Stimulated activated CD4-positive, alpha-beta T cell treated with anti-CD3 and anti-CD28 coated beads, Interleukin-4, amount 100 ng/mL, for 4 hours (primary cell): ENCODE measurements at regions not wholly inside any gene's neighbourhood (a gene's known extent, or its start where the extent isn't known, plus 50 kb on each side); places are given as distances from the start of the nearest gene placed in this dataset.

Experiments
- DNase-seq, 2 experiments: peaks; one replicate each; pipeline ENCODE4 v3.0.0-alpha.2; 2020

DNA sequence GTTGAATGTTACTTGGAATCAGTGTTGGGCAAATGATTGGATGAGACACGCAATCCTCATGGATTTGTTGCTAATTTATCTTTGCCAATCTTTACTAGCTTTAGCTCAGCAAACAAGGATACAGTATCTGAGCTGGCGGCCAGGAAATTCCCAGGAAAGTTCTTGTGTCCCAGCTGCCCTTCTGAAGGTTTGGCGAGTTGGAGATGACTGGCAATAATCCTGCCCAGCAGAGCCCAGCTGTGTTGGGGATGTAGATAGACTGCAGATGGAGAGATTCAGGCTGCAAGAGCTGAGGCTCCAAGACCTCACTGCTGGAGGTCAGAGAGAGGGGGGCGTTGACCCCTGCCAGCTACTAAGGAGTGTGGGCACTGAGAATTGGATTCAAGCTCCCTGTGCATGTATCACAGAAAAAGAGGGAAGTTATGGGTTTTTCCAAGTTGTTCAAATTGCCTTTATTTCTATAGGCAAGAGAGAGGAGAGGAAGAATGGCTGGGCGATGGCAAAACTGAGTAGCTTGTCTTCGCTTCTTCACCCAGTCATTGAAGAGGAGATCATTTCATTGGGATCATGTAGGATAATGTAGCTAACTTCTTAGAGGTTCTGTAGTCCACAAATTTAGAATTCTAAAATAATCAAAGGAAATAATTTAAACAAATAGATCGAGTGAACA is 506.8 kb upstream of the LRATD1 start:
- no peak for DNase-seq

DNA sequence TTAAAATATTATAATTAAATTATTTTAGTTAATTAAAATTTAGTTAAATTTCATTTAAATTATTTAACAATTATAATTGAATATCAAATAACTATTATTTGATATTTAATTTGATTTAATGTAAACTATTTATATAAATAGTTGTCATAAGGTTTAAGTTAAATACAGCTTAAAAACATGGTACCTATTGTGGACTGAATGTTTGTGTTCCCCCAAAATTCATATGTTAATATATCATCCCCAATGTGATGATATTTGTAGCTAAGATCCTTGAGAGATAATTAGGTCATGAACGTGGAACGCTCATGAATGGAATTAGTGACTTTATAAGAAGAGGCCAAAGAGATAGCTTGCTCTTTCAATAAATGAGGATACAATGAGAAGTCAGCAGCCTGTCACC is 505.7 kb upstream of the LRATD1 start:
- no peak for DNase-seq

DNA sequence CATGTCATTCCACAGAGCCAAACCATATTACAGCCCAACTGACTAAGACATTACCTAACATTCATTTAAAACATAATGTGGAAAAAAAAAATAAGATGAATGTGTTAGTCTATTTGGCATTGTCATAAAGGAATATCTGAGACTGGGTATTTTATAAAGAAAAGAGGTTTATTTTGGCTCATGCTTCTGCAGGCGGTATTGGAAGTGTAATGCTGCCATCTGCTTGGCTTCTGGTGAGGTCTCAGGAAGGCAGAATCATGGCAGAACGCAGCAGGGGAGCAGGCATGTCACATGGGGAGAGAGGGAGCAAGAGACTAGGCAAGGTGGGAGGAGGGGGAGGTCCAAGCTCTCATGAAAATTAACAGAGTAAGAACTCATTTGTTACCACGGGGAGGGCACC is 504.8 kb upstream of the LRATD1 start:
- no peak for DNase-seq

DNA sequence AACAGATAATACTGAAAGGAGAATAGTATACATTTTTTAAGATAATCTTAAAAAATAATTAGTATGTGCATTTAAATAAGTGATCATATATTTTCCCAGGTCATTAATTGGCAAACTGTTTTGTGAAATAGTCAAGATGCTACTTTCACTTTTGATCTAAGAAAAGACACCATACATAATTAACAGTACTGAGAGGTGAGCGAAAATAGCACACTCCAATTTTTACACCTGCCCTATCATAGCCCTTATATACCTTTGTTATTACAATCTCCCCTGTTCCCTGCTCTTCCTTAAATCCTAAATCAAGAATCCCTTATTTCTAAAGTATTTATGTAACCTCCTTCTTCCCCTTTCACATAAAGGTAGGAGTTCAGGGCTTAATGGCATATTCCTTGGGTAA is 500.1 kb upstream of the LRATD1 start:
- no peak for DNase-seq

DNA sequence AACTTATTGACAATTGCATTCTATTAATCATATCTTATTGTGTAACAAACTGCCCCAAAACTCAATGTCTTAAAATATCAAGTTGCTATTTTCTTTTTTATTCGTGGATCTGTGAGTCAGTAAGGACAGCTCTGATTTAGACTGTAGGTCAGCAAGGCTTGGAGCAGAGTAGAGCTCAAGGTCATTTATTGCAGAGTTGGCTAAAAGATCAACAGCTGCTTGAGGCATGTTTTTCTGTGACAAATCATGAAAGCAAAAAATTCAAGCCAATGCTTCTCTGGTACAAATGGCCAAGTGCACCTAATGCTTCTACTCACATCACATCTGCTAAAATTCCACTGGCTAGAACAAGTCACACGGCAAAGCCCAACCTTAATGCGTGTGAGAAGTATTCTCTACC is 497.7 kb upstream of the LRATD1 start:
- no peak for DNase-seq

DNA sequence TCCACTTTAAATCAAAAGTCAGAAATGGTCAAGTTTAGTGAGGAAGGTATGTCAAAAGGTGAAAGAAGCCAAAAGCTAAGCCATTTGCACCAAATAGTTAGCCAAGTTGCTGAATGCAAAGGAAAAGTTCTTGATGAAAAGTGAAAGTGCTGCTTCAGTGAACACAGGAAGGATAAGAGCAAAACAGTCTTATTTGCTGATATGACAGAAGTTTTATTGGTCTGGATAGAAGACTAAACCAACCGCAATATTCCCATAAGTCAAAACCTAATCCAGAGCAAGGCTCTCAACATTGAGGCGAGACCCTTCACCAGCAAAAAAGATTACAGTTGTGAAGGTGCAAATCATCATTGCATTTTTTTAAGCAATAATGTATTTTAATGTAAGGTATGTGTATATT is 496.5 kb upstream of the LRATD1 start:
- no peak for DNase-seq

DNA sequence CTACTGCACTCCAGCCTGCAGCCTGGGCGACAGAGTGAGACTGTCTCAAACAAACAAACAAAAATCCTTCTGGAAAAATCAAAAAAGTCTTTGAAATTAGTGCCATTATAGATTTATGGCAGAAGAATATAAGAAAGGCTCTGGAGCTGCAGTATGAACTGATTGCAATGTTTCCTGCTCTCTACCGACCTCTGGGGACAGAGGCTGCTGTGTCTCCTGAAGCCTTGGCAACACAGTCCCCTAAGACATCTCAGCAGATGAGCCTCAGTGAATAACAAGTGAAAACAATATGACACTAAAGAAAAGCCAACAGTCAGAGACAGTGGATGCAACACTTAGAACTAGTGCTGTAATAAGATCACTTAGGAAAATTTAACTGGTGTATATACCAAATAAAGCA is 494.9 kb upstream of the LRATD1 start:
- DNase-seq, result no peak

DNA sequence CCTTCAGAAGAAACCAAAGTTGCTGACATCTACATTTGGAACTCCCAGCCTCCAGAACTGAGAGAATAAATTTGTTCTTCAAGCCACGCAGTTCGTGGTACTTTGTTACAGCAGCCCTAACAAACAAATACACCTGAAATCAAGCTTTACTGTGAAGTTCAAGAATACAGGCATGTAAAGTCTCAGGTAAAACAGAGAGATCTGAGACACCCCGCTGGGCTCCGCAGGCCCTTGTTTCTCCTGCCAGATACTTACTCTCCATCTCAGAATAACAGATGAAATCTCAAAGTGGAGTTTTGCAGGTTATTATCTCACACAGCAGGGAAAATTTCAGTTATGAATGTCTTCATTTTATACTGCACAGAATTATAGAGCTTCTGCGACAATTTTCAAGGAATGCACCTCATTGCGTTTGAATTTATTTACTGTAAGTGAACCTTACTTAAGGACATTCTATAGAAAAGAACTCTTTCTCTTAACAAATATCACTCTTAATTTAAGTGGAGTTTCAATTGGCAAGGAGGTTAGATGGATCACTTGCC is 492.4 kb upstream of the LRATD1 start:
- no peak for DNase-seq

DNA sequence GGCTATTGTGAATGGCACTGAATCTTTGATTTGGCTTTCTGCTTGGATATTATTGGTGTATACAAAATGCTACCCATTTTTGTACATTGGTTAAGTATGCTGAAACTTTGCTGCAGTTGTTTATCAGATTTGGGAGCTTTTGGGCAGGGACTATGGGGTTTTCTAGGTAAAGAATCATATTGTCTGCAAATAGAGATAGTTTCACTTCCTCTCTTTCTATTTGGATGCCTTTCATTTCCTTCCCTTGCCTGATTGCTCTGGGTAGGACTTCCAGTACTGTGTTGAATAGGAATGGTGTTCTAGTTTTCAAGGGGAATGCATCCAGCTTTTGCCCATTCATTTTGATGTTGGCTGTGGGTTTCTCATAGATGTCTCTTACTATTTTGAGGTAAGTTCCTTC is 489.1 kb upstream of the LRATD1 start:
- no peak for DNase-seq

DNA sequence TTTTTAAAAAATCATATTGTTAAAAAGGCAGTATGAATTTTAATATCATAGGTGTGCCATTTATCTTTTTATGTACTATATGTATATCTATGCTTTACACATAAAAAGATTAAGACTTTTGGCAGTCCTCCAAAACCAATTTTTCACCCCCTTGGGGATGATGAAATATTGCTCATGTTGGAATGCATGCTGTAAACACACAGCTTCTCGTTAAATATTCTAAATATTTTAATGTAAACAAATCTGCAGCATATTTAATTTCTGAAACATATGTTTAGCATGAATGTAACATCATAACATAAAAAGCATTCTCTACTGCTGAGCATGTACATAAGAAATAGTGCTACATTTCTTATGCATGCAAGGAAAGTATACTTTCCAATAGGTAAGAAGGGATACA is 484.3 kb upstream of the LRATD1 start:
- DNase-seq, result no peak

DNA sequence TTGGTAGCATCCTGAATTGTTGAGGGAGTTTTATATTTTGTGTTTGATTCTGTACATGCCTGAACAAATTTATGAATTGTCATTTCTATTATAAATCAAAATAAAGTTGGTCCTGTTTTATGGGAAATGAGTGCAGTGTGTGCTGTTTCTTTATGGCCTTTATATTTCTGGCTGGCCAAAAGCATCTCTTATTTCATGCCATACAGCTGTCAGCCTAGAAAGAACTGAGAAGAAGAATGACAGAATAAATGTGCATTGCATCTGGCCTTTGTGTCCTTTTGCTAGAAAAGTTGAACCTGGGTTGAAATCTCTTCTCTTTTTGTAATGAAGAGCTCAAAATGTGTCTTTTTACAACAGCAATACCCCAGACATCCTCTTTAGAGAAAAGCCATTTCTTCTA is 474.7 kb upstream of the LRATD1 start:
- no peak for DNase-seq

DNA sequence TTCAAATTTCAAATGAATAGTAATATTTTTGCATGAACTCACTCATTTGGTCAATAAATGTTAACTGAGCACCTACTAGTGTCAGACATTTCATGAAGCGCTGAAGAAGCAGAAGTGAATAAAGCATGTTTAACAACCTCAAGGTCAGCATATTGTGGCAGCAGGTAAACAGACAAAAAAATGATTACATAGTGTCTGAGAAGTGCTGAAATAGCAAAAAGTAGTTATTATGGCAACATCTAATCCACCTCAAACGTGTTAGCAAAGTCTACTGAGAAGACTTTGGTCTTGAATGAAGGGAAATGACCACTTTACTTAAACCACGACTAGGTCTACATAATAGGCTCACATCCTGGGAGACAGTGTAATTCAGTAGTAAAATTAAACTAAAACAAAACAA is 452.2 kb upstream of the LRATD1 start:
- no peak for DNase-seq

DNA sequence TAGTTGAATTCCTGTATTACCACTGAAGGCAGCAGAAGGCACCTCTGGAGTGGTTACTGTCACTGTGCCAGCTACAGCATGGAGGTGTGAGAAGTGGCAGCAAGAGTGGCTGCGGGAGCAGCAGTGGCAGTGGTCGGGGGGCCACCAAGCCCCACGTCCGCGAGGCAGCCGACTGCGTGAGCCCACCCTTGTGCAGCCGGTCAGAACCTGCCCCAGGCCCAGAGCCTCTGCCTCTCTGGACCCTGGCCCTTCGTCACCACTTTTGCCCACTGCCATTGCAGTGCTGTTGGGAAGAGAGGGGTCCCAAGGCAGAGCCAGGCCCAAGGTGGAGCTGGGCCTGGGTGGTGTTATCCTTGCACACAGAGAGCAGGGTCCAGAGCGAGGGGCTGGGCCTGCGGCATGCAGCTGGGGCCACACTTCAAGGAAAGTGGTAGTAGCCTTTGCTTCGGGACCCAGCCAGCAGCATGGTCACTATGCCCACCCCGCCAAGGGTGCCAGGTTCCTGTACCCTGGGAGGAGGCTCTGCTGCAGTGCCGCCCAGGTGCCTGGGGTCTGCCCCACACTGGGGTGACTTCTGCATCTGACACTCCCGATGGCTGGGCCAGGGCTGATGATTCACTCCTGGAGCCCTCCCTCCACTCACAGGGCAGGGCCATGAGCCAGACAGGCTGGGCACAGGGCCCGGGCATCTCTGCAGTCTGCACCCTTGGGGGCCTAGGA is 450.1 kb upstream of the LRATD1 start:
- DNase-seq, result no peak

DNA sequence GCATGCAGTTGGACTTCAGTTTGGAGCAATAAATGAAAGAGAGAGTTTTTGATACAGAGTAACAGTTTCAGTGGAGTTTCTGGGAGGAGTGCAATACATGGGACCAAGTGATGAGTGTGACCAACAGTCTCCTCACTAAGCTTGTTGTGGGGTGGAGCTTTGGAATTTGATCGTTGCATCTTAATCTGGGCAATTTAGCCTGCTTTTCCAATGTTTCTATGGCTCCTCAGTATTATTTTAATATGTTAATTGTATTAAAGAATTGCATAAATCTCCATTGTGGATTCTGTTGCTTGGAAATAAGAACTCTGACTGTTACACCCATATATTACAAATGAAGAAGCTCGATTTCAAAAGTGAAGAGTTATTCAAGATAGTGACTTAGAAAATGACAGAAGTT is 446.6 kb upstream of the LRATD1 start:
- DNase-seq, result no peak

DNA sequence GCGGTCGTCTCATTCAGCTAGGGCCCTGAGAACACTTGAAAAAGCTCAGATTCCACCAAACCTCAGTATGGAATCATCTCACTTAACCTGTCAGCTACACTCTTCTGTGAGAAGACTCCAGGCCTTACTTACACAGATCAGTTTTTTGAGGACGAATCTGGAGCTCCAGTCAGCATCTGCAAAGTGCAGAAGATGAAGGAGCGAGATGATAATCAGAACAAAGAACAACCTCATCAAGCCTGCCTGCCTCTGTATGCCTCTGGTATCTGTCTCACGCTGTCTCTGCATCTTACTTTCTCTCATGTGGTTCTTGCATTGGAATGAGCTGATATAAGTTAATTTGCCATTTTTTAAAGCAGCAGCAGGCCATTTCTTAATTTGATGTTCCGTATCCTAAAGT is 444.1 kb upstream of the LRATD1 start:
- DNase-seq, result no peak

DNA sequence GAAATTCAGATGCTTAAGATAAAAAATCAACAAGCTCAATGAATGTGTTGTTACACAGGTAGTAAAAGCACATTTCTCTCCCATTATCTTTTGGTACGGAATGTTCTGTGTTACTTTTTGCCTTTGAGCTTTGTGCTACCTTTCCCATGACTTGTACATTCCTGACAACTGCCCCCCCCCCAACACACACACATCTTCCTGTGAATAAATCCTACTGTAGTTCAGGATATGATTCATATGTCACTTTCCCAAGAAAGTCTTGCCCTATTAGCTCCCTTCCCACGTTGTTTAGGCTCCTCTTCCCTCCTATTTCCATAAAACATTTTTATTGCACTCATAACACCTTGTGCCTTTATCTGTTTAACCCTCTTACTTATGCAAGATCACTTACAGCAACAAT is 442.6 kb upstream of the LRATD1 start:
- no peak for DNase-seq

DNA sequence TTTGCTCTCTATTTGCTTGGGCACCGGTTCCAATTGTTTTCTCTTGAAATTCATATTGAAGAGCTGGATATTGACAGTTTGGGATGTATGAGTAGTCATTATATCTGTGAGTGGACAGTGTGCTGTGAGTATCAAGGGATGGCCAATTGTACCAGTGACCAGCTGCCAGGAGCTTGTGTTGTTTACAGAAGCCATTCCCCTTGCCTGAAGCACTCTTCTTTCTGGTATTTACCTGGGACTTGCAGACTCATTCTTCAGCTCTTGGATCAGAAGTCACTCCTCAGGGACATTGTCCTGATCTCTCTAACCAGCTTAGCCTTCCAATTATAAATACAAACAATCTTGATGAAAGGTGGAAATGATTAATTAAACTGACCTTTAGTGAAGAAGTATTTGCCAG is 438.3 kb upstream of the LRATD1 start:
- DNase-seq, result no peak

DNA sequence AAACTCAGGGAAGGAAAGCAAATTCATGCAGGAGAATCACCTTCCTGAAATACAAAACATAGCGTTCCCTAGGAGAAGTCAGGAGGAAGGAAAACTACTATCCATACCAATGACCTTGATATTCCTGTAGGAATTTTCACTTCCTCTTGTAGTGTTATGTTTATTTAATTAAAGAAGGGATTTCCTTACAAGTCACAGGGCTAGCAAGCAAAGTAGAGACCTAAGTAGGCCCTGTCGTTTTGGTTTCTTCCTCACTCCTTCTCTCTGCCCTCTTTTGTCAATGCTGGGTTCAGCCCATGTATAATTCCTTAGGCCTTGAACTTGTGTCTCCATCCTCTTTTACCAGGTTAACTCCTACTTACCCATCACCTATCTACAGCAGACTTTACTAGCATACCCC is 435.2 kb upstream of the LRATD1 start:
- DNase-seq, result no peak

DNA sequence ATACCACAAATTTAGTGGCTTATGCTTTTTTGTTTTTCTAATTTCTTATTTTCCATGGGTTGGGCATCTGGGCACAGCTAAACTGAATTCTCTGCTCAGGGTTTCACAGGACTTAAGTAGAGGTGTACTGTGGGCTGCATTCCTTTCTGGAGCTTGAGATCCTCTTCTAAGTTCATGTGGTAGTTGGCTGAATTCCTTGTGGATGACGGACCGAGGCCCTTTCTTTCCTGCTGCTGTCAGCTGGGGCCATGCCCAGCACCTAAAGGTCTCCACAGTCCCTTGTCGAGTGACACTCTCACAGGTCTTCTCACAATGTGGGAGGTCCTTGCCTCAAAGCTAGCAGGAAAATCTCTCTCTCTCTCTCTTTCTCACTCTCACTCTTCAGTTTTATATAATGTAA is 433.5 kb upstream of the LRATD1 start:
- no peak for DNase-seq

DNA sequence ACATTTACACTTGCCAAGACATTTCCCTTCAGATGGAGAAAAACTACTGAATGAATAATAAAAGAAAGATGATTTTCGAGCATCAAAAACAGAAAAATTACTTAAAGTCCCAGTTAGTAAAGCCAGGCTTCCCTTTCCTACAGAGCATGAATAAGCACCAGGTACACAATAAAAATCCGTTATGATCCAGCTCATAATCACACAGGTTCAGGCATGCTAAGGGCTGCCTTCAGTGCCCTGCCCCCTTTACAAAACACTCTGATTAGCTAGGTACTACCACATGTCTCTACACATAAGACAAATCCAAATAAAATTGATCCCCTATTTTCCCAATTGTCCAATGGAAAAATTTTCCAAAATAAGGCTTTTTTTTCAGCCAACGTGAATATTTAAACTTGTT is 413.2 kb upstream of the LRATD1 start:
- DNase-seq, result no peak

DNA sequence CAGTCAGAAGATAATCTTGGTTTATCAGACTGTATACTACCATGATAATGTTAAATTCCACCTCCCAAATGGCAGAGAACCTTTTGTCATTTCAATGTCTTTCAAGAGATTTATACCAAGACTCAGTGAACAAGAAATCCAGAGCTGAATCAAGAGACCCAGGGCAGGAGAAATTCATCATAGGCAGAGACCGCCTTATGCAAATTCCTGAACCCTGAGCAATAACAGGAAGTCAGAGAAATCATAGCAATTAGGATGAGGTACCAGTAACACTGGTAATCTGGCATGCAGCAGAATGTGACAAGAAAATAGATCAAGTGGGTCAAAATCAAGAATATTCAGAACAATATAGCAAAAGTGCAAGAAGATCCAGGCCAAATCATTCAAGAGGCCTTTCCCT is 412.4 kb upstream of the LRATD1 start:
- no peak for DNase-seq

DNA sequence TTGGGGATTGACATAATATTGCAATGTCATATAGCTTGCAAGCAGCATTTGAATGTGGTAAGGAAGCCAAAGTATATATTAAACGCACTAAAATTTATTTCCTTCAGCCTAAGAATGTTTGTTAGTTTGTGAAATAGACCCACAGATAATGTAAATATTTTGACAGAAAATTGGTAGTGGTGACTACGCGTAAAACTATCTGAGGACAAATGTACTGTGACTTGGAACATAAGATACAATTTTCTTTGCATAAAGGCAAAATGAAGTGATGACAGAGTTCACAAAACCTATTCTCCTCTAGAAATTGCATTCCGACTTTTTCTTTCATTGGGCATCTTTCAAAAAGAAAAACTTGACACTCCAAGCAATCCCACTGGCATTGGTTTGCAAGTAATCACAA is 411.1 kb upstream of the LRATD1 start:
- DNase-seq, result no peak

DNA sequence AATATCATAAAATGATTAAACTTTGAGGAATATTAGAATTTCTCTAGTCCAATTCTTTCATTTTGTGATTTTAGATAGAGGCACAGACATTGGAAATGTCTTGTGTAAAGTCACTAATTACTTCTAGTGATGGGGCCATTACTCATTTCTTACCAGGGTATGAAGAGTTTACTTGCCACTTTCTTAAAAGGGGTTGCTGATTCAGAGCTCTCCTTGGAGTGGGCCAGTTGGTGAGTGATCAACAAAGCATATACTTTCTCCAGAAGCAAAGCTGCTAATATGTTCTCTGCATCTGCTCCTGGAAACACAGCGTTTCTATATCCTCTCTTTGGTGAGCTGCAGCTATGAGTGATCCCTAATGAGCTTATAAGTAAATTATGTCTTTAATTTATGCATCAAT is 408.9 kb upstream of the LRATD1 start:
- no peak for DNase-seq

DNA sequence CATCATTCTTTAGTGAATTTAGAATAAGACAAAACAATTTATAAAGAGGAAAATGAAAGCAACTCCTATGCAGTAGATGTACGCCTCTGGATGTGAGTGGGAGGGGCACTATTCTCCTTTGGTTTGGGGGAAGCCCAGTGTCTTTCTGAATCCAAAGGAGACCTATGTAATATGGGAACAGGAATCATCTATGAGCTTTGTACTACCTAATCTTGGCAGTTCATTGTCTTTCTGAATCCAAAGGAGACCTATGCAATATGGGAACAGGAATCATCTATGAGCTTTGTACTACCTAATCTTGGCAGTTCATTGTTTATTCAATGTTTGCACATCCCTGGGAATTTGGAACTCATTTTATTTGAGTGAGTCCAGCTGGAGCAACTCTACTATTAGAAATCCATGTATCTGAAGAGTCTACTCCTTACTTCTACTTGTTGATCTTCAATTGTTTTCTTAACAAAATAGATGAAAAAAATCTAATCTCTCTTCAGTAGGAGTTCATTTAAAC is 401.1 kb upstream of the LRATD1 start:
- no peak for DNase-seq

DNA sequence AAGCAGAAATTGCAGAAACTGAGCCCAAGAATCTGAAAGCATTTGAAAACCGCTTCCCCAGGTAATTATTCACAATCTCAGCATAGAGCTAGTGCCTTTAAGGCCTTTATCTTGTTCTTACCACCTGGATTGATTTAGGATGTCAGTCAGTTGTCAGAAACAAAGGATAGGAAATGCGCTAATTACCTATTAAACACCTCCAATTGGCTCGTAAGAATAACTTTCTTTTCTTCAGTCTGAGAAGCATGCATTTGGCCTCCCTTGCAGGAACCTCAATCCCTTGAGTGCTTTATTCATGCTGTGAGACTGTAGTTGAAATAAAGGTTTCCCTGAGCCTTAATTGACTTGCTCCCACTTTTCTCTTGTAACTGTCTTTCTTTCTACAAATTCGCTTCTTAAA is 400.3 kb upstream of the LRATD1 start:
- DNase-seq, result no peak
